BLaER1 treated with 17β-estradiol and CSF1 and Interleukin-3, amounts not matched to agents 10 nM and 100 nM (cell line): ENCODE measurements at regions not wholly inside any gene's neighbourhood (a gene's known extent, or its start where the extent isn't known, plus 50 kb on each side); places are given as distances from the start of the nearest gene placed in this dataset.

Source experiments
- H3K27ac ChIP-seq, 11 experiments: shearing (Covaris generic); formaldehyde crosslinking; 2 replicates each; pipeline ENCODE4 v1.8.1; 2022
- H3K27me3 ChIP-seq, 11 experiments: shearing (Covaris generic); formaldehyde crosslinking; 2 replicates each; pipeline ENCODE4 v1.8.1; 2022
- H3K36me3 ChIP-seq, 11 experiments: shearing (Covaris generic); formaldehyde crosslinking; 2 replicates each; pipeline ENCODE4 v1.8.1; 2022
- H3K4me1 ChIP-seq, 10 experiments: shearing (Covaris generic); formaldehyde crosslinking; 2 replicates each; pipeline ENCODE4 v1.8.1; 2022
- H3K4me2 ChIP-seq, 11 experiments: shearing (Covaris generic); formaldehyde crosslinking; 2 replicates each; pipeline ENCODE4 v1.8.1; 2022
- H3K4me3 ChIP-seq, 10 experiments: shearing (Covaris generic); formaldehyde crosslinking; 2 replicates each; pipeline ENCODE4 v1.8.1; 2022
- H3K9ac ChIP-seq, 11 experiments: shearing (Covaris generic); formaldehyde crosslinking; 2 replicates each; pipeline ENCODE4 v1.8.1; 2022
- H3K9me3 ChIP-seq, 11 experiments: shearing (Covaris generic); formaldehyde crosslinking; replicated peaks in 1 of 11; 2 replicates each; pipeline ENCODE4 v1.8.1; 2022
- H4K20me1 ChIP-seq, 11 experiments: shearing (Covaris generic); formaldehyde crosslinking; 2 replicates each; pipeline ENCODE4 v1.8.1; 2022
- Cebpa-rat ChIP-seq, 11 experiments: shearing (Covaris generic); IDR thresholded peaks; 2 replicates each; pipeline ENCODE4 v1.8.1; 2022

GRCh38 chr14:54147282-54147681 lies 190.7 kb upstream of the BMP4 start:
- no peaks in the 10 kb centered on the region for H3K36me3 ChIP-seq
- H3K27ac ChIP-seq = 0 out of 22 replicates have a peak overlapping the region, but pooled peaks of 1 of the 11 experiments have one; percentile 1
- no peaks in the 10 kb centered on the region for H3K27me3 ChIP-seq
- no peak overlapping the region for H3K4me3 ChIP-seq
- no peaks in the 10 kb centered on the region for H4K20me1 ChIP-seq
- H3K9me3 ChIP-seq = peaks cover 20 to 42% (median 32%) of the 10 kb centered on the region in 11 experiments
- no peak for TF ChIP-seq Cebpa-rat (IDR thresholded peaks at IDR 0.05)
- peak overlapping the region in 9 of 11 experiments; percentile 39 to 68 (median 59); a peak in 17 of 22 replicates for H3K4me2 ChIP-seq
- H3K4me1 ChIP-seq = peaks cover 9 to 26% (median 21%) of the 10 kb centered on the region in 10 experiments; a peak in 19 of 20 replicates
- no peak overlapping the region for H3K9ac ChIP-seq

GRCh38 chr14:54147758-54148157 lies 191.1 kb upstream of the BMP4 start:
- no peak for TF ChIP-seq Cebpa-rat (IDR thresholded peaks at IDR 0.05)
- Histone ChIP-seq H3K36me3 (no peaks in the 10 kb centered on the region), H3K4me1 (peaks cover 9 to 26% (median 21%) of the 10 kb centered on the region in 10 experiments; a peak in 19 of 20 replicates), H3K9ac (no peak overlapping the region), H3K9me3 (peaks cover 20 to 42% (median 32%) of the 10 kb centered on the region in 11 experiments), H3K27me3 (no peaks in the 10 kb centered on the region), H3K4me2 (peak overlapping the region in 2 of 11 experiments; percentile 59 to 68; a peak in 3 of 22 replicates), H3K4me3 (no peak overlapping the region), H3K27ac (no peak overlapping the region), H4K20me1 (no peaks in the 10 kb centered on the region)

GRCh38 chr14:54148251-54148650 lies 191.6 kb upstream of the BMP4 start:
- no peaks in the 10 kb centered on the region for H3K36me3 ChIP-seq
- H4K20me1 ChIP-seq = no peaks in the 10 kb centered on the region
- no peaks in the 10 kb centered on the region for H3K27me3 ChIP-seq
- H3K4me2 ChIP-seq = no peak overlapping the region
- H3K27ac ChIP-seq = no peak overlapping the region
- no peak overlapping the region for H3K4me3 ChIP-seq
- no peak for TF ChIP-seq Cebpa-rat (IDR thresholded peaks at IDR 0.05)
- peaks cover 9 to 26% (median 21%) of the 10 kb centered on the region in 10 experiments; a peak in 19 of 20 replicates for H3K4me1 ChIP-seq
- H3K9me3 ChIP-seq = peaks cover 20 to 42% (median 32%) of the 10 kb centered on the region in 11 experiments
- H3K9ac ChIP-seq = no peak overlapping the region

GRCh38 chr14:54152351-54152750 lies 195.7 kb upstream of the BMP4 start:
- H3K27me3 ChIP-seq = no peaks in the 10 kb centered on the region
- no peak overlapping the region for H3K27ac ChIP-seq
- H4K20me1 ChIP-seq = no peaks in the 10 kb centered on the region
- H3K36me3 ChIP-seq = no peaks in the 10 kb centered on the region
- peaks cover 0 to 2% (median 1%) of the 10 kb centered on the region in 10 experiments; a peak in 11 of 20 replicates for H3K4me1 ChIP-seq
- H3K4me3 ChIP-seq = no peak overlapping the region
- no peak overlapping the region for H3K9ac ChIP-seq
- H3K9me3 ChIP-seq = peaks cover 13 to 47% (median 27%) of the 10 kb centered on the region in 11 experiments
- TF ChIP-seq Cebpa-rat (IDR thresholded peaks at IDR 0.05) = no peak
- no peak overlapping the region for H3K4me2 ChIP-seq

- Histone ChIP-seq H3K27me3 (no peaks in the 10 kb centered on the region), H3K4me1 (peaks cover 17 to 30% (median 24%) of the 10 kb centered on the region in 10 experiments), H3K9me3 (no peaks in the 10 kb centered on the region), H3K4me3 (no peak overlapping the region), H3K27ac (no peak overlapping the region), H4K20me1 (no peaks in the 10 kb centered on the region), H3K9ac (no peak overlapping the region), H3K36me3 (no peaks in the 10 kb centered on the region), H3K4me2 (peak overlapping the region in 3 of 11 experiments; percentile 4 to 27 (median 4); a peak in 2 of 22 replicates)
- no peak for TF ChIP-seq Cebpa-rat (IDR thresholded peaks at IDR 0.05)
Measured at GRCh38 chr14:54166049-54166950, 209.7 kb upstream of the BMP4 start.

- Histone ChIP-seq H3K4me3 (no peak overlapping the region), H3K4me1 (peaks cover 24 to 52% (median 45%) of the 10 kb centered on the region in 10 experiments), H3K9ac (no peak overlapping the region), H3K4me2 (peak overlapping the region in 8 of 11 experiments; percentile 42 to 72 (median 59); a peak in 8 of 22 replicates), H3K36me3 (no peaks in the 10 kb centered on the region), H3K9me3 (no peaks in the 10 kb centered on the region), H4K20me1 (no peaks in the 10 kb centered on the region), H3K27me3 (no peaks in the 10 kb centered on the region), H3K27ac (peak overlapping the region in 2 of 11 experiments; percentile 56 to 80; a peak in 3 of 22 replicates)
- no peak for TF ChIP-seq Cebpa-rat (IDR thresholded peaks at IDR 0.05)
Measured at GRCh38 chr14:54168489-54168888, 211.9 kb upstream of the BMP4 start.

GRCh38 chr14:54169254-54169924 lies 212.8 kb upstream of the BMP4 start:
- Histone ChIP-seq H3K9me3 (no peaks in the 10 kb centered on the region), H3K27ac (peak overlapping the region in 5 of 11 experiments; percentile 40 to 80 (median 56); a peak in 9 of 22 replicates), H3K4me1 (peaks cover 30 to 61% (median 54%) of the 10 kb centered on the region in 10 experiments), H3K9ac (peak overlapping the region in 1 of 11 experiments; percentile 50; a peak in 1 of 22 replicates), H3K27me3 (no peaks in the 10 kb centered on the region), H3K36me3 (no peaks in the 10 kb centered on the region), H4K20me1 (no peaks in the 10 kb centered on the region), H3K4me2 (peak overlapping the region; percentile 27 to 72 (median 53)), H3K4me3 (no peak overlapping the region)
- 0 out of 22 replicates have a peak, but pooled peaks of 1 of the 11 experiments have one; percentile 7 for TF ChIP-seq Cebpa-rat (IDR thresholded peaks at IDR 0.05)

- Histone ChIP-seq H4K20me1 (no peaks in the 10 kb centered on the region), H3K4me3 (no peak overlapping the region), H3K4me2 (peak overlapping the region in 10 of 11 experiments; percentile 27 to 72 (median 55); a peak in 21 of 22 replicates), H3K9ac (no peak overlapping the region), H3K9me3 (no peaks in the 10 kb centered on the region), H3K27ac (peak overlapping the region in 5 of 11 experiments; percentile 40 to 80 (median 56); a peak in 10 of 22 replicates), H3K36me3 (no peaks in the 10 kb centered on the region), H3K4me1 (peaks cover 30 to 64% (median 57%) of the 10 kb centered on the region in 10 experiments), H3K27me3 (no peaks in the 10 kb centered on the region)
- TF ChIP-seq Cebpa-rat (IDR thresholded peaks at IDR 0.05) = no peak
Measured at GRCh38 chr14:54170301-54170700, 213.7 kb upstream of the BMP4 start.

GRCh38 chr14:54172114-54172513 lies 215.5 kb upstream of the BMP4 start:
- H3K9ac ChIP-seq = no peak overlapping the region
- H3K27me3 ChIP-seq = no peaks in the 10 kb centered on the region
- peak overlapping the region in 9 of 11 experiments; percentile 8 to 75 (median 36); a peak in 14 of 22 replicates for H3K4me2 ChIP-seq
- H3K9me3 ChIP-seq = no peaks in the 10 kb centered on the region
- H3K4me1 ChIP-seq = peaks cover 24 to 64% (median 55%) of the 10 kb centered on the region in 10 experiments
- H3K27ac ChIP-seq = no peak overlapping the region
- no peak for TF ChIP-seq Cebpa-rat (IDR thresholded peaks at IDR 0.05)
- H4K20me1 ChIP-seq = no peaks in the 10 kb centered on the region
- no peaks in the 10 kb centered on the region for H3K36me3 ChIP-seq
- no peak overlapping the region for H3K4me3 ChIP-seq
